Thyroid gland (tissue), 4 donors: ENCODE measurements at regions not wholly inside any gene's neighbourhood (a gene's known extent, or its start where the extent isn't known, plus 50 kb on each side); places are given as distances from the start of the nearest gene placed in this dataset.

Experiments
- DNase-seq, 2 donors: peaks; one replicate each; pipeline ENCODE4 v3.0.0-alpha.2; 2019
- H3K27ac ChIP-seq, 3 donors: fragments of 200-600 bp; sonication (generic); 1 replicate in 2 of 3; 2 replicates in 1 of 3; pipeline ENCODE4 v1.5.1; 2016 to 2019; ENCODE audit warnings: mild to moderate bottlenecking in 1 of 3, moderate library complexity in 1 of 3
- H3K27me3 ChIP-seq: fragments of 200-600 bp; sonication (generic); one replicate; pipeline ENCODE4 v1.5.1; 2019
- H3K36me3 ChIP-seq, 2 donors: fragments of 200-600 bp; sonication (generic); one replicate each; pipeline ENCODE4 v1.5.1; 2016 to 2019
- H3K4me1 ChIP-seq, 2 donors: fragments of 200-600 bp; sonication (generic); one replicate each; pipeline ENCODE4 v1.5.1; 2017 to 2019
- H3K4me3 ChIP-seq, 3 donors: fragments of 200-600 bp; sonication (generic); replicated peaks in 1 of 3; 1 replicate in 2 of 3; 2 replicates in 1 of 3; pipeline ENCODE4 v1.5.1; 2016; ENCODE audit warnings: mild to moderate bottlenecking in 1 of 3
- H3K9me3 ChIP-seq: fragments of 200-600 bp; sonication (generic); one replicate; pipeline ENCODE4 v1.5.1; 2017
- CTCF ChIP-seq, 6 experiments: fragments of 200-600 bp in 3 of 6; fragments of 450-650 bp in 3 of 6; sonication (generic) in 3 of 6; IDR thresholded peaks; one replicate each; pipeline ENCODE4 v1.5.1; 2016 to 2019; ENCODE audit warnings: antibody characterized with exemption in 6 of 6, mild to moderate bottlenecking in 2 of 6, inconsistent platforms in 1 of 6, moderate library complexity in 1 of 6
- POLR2A ChIP-seq, 2 donors: fragments of 450-650 bp; IDR thresholded peaks; one replicate each; pipeline ENCODE4 v1.6.1; 2017; ENCODE audit warnings: antibody characterized with exemption in 2 of 2, mild to moderate bottlenecking in 2 of 2, moderate library complexity in 1 of 2
- WGBS, 2 donors: methylation state at CpG; one replicate each; pipeline ENCODE4 v1.1.5; 2017; 5-methylcytosine and 5-hydroxymethylcytosine counted together
- intact Hi-C: fragments of 100-400 bp; cut with DNase I; formaldehyde crosslinking; loops from one replicate; pipeline ENCODE4 v1.15.1; 2023

GRCh38 chr10:43737003-43737402 is 88.3 kb upstream of the ZNF32 start:
- Histone ChIP-seq H3K4me3 (no peak overlapping the region), H3K4me1 (no peaks in the 10 kb centered on the region), H3K36me3 (no peaks in the 10 kb centered on the region), H3K27ac (no peak overlapping the region), H3K27me3 (no peaks in the 10 kb centered on the region), H3K9me3 (no peaks in the 10 kb centered on the region)
- no peak for TF ChIP-seq CTCF (IDR thresholded peaks at IDR 0.05)
- no peak for TF ChIP-seq POLR2A (IDR thresholded peaks at IDR 0.05)
- intact Hi-C loops, result no loop called here
- DNase-seq, result no peak
- 74 to 77% methylated on average over 3 of the region's 3 CpGs for WGBS, 2 donors

GRCh38 chr10:43735907-43736306 is 87.2 kb upstream of the ZNF32 start:
- no peaks in the 10 kb centered on the region for H3K9me3 ChIP-seq
- no peaks in the 10 kb centered on the region for H3K4me1 ChIP-seq
- no peak overlapping the region for H3K4me3 ChIP-seq
- WGBS, 2 donors, result 69 to 77% methylated on average over 2 of the region's 2 CpGs
- no peaks in the 10 kb centered on the region for H3K27me3 ChIP-seq
- no peak for TF ChIP-seq CTCF (IDR thresholded peaks at IDR 0.05)
- intact Hi-C loops, result no loop called here
- no peak for DNase-seq
- no peaks in the 10 kb centered on the region for H3K36me3 ChIP-seq
- no peak overlapping the region for H3K27ac ChIP-seq

- Histone ChIP-seq H3K36me3 (no peaks in the 10 kb centered on the region), H3K27ac (no peak overlapping the region), H3K27me3 (no peaks in the 10 kb centered on the region), H3K9me3 (no peaks in the 10 kb centered on the region), H3K4me3 (no peak overlapping the region), H3K4me1 (no peaks in the 10 kb centered on the region)
- intact Hi-C loops, result no loop called here
- TF ChIP-seq CTCF (IDR thresholded peaks at IDR 0.05) (no peak), POLR2A (IDR thresholded peaks at IDR 0.05) (no peak)
- DNase-seq, result no peak
Observed at GRCh38 chr10:43734716-43735115, 86.0 kb upstream of the ZNF32 start.

- H3K36me3 ChIP-seq, result no peaks in the 10 kb centered on the region
- H3K4me3 ChIP-seq, result no peak overlapping the region
- H3K9me3 ChIP-seq, result no peaks in the 10 kb centered on the region
- no peak for DNase-seq
- 83 to 86% methylated on average over 3 of the region's 3 CpGs for WGBS, 2 donors
- no peak overlapping the region for H3K27ac ChIP-seq
- no peak for TF ChIP-seq CTCF (IDR thresholded peaks at IDR 0.05)
- TF ChIP-seq POLR2A (IDR thresholded peaks at IDR 0.05), result no peak
- no peaks in the 10 kb centered on the region for H3K27me3 ChIP-seq
- intact Hi-C loops, result no loop called here
- H3K4me1 ChIP-seq, result no peaks in the 10 kb centered on the region
Observed at GRCh38 chr10:43731486-43731885, 82.8 kb upstream of the ZNF32 start.

- H3K9me3 ChIP-seq, result no peaks in the 10 kb centered on the region
- intact Hi-C loops, result no loop called here
- DNase-seq, result no peak
- no peaks in the 10 kb centered on the region for H3K36me3 ChIP-seq
- no peaks in the 10 kb centered on the region for H3K27me3 ChIP-seq
- TF ChIP-seq POLR2A (IDR thresholded peaks at IDR 0.05) (no peak), CTCF (IDR thresholded peaks at IDR 0.05) (no peak)
- 80 to 83% methylated on average over 16 to 26 of the region's 26 CpGs for WGBS, 2 donors
- no peak overlapping the region for H3K27ac ChIP-seq
- H3K4me3 ChIP-seq, result no peak overlapping the region
- H3K4me1 ChIP-seq, result no peaks in the 10 kb centered on the region
Observed at GRCh38 chr10:43728425-43728824, 79.7 kb upstream of the ZNF32 start.
